ENCODE measurements at regions not wholly inside any gene's neighbourhood (a gene's known extent, or its start where the extent isn't known, plus 50 kb on each side); places are given as distances from the start of the nearest gene placed in this dataset.

DNA sequence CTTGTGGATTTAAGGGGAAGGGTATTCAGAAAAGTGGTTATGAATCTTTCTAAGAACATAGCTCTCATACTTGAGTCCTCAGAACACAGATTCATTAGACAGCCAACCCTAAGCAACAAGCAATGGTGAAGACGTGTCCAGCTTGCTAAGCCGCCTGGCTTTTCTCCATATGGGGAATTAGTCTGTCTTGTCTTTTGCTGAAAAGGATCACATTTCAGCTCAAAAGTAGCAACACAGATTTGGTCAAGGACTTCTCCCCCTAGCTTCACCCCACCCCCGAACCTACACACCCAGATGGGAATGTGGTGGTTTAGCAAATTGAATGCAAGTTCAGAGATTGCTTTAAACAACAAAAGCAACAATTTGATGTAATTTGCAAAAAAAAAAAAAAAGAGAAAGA is 103.3 kb upstream of the RASGEF1B start:
- TF ChIP-seq, protein P1, sequence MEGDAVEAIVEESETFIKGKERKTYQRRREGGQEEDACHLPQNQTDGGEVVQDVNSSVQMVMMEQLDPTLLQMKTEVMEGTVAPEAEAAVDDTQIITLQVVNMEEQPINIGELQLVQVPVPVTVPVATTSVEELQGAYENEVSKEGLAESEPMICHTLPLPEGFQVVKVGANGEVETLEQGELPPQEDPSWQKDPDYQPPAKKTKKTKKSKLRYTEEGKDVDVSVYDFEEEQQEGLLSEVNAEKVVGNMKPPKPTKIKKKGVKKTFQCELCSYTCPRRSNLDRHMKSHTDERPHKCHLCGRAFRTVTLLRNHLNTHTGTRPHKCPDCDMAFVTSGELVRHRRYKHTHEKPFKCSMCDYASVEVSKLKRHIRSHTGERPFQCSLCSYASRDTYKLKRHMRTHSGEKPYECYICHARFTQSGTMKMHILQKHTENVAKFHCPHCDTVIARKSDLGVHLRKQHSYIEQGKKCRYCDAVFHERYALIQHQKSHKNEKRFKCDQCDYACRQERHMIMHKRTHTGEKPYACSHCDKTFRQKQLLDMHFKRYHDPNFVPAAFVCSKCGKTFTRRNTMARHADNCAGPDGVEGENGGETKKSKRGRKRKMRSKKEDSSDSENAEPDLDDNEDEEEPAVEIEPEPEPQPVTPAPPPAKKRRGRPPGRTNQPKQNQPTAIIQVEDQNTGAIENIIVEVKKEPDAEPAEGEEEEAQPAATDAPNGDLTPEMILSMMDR (IDR thresholded peaks at IDR 0.05) = no peak
- no peak for TF ChIP-seq EZH2 (IDR thresholded peaks at IDR 0.05)
- TF ChIP-seq EZH2phosphoT487 (IDR thresholded peaks at IDR 0.05) = no peak

Data from neural progenitor cell (in vitro differentiated cells).